ENCODE measurements at regions not wholly inside any gene's neighbourhood (a gene's known extent, or its start where the extent isn't known, plus 50 kb on each side); places are given as distances from the start of the nearest gene placed in this dataset.
"Not testable (repeated sequence)": the region's sequence is repeated elsewhere in the genome, so short reads cannot be mapped to it uniquely, and the experiment has no call there.

- not testable (repeated sequence) for DNase-seq (ENCODE audit: low spot score)
Measured at GRCh38 chr1:223991297-223991857, 122.5 kb upstream of the FBXO28 start.

- not testable (repeated sequence) for DNase-seq (ENCODE audit: low spot score)
Measured at GRCh38 chr1:223961985-223962384, 116.2 kb upstream of the TP53BP2 start.

GRCh38 chr1:223952801-223953200 is 107.1 kb upstream of the TP53BP2 start:
- not testable (repeated sequence) for DNase-seq (ENCODE audit: low spot score)

GRCh38 chr1:223951551-223951950 is 105.8 kb upstream of the TP53BP2 start:
- not testable (repeated sequence) for DNase-seq (ENCODE audit: low spot score)

GRCh38 chr1:223949944-223950343 is 104.2 kb upstream of the TP53BP2 start:
- DNase-seq (ENCODE audit: low spot score): not testable (repeated sequence)

- not testable (repeated sequence) for DNase-seq (ENCODE audit: low spot score)
Measured at GRCh38 chr1:223948041-223948440, 102.3 kb upstream of the TP53BP2 start.

- not testable (repeated sequence) for DNase-seq (ENCODE audit: low spot score)
Measured at GRCh38 chr1:223936592-223936991, 90.8 kb upstream of the TP53BP2 start.

- not testable (repeated sequence) for DNase-seq (ENCODE audit: low spot score)
Measured at GRCh38 chr1:223931476-223931875, 85.7 kb upstream of the TP53BP2 start.

- not testable (repeated sequence) for DNase-seq (ENCODE audit: low spot score)
Measured at GRCh38 chr1:223920805-223921204, 75.1 kb upstream of the TP53BP2 start.

- DNase-seq (ENCODE audit: low spot score): not testable (repeated sequence)
Measured at GRCh38 chr1:223915476-223915875, 69.7 kb upstream of the TP53BP2 start.

GRCh38 chr1:223913715-223914114 is 68.0 kb upstream of the TP53BP2 start:
- not testable (repeated sequence) for DNase-seq (ENCODE audit: low spot score)

GRCh38 chr1:223907943-223908587 is 62.3 kb upstream of the TP53BP2 start:
- DNase-seq (ENCODE audit: low spot score): not testable (repeated sequence)

- DNase-seq (ENCODE audit: low spot score): not testable (repeated sequence)
Measured at GRCh38 chr1:223903221-223903620, 57.5 kb upstream of the TP53BP2 start.

GRCh38 chr1:223899775-223900174 is 54.0 kb upstream of the TP53BP2 start:
- DNase-seq (ENCODE audit: low spot score): not testable (repeated sequence)

GRCh38 chr1:223897097-223897496 is 51.4 kb upstream of the TP53BP2 start:
- DNase-seq (ENCODE audit: low spot score): not testable (repeated sequence)

- DNase-seq (ENCODE audit: low spot score): not testable (repeated sequence)
Measured at GRCh38 chr1:223895950-223896349, 50.2 kb upstream of the TP53BP2 start.
